ENCODE measurements at regions not wholly inside any gene's neighbourhood (a gene's known extent, or its start where the extent isn't known, plus 50 kb on each side); places are given as distances from the start of the nearest gene placed in this dataset.

DNA sequence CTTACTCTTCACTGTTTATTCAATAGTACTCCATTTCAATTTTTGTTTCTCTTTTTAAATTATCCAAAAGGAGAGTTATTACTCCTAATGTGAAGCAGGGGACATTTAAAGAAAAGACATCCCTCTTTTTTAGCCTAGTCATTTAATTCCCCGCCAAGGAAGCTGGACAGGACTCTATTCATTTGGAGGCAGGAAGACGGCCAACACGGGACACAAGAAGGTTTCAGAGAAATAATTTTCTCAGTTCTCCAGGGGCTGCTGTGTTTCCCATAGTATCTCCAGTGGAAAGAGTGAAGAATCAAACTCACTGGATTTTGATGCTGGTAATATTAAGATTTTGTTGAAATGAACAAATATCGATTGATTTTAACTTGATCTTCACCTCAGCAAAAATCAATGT is 833.7 kb downstream of the ROBO2 start:
- Mint-ChIP-seq H3K4me3 (no peak overlapping the region), H3K36me3 (ENCODE audit: insufficient read depth in 1 of 3, low read depth in 3 of 3) (no peaks in the 10 kb centered on the region), H3K27me3 (ENCODE audit: low read depth) (no peaks in the 10 kb centered on the region), H3K4me1 (no peaks in the 10 kb centered on the region; a peak in 1 of 4 replicates), H3K27ac (no peak overlapping the region), H3K9me3 (peaks cover 2 to 4% of the 10 kb centered on the region in 2 experiments; a peak in 3 of 5 replicates)
- Histone ChIP-seq H2AK5ac (ENCODE audit: insufficient read length, low read length) (no peak overlapping the region), H2BK12ac (ENCODE audit: insufficient read length, low read depth, low read length) (no peak overlapping the region), H3K4me1 (ENCODE audit: insufficient read depth, low read length) (no peaks in the 10 kb centered on the region), H3K9me3 (ENCODE audit: control insufficient read depth, low read depth, low read length) (no peaks in the 10 kb centered on the region), H3K23me2 (ENCODE audit: insufficient read length, low read depth, low read length, poor library complexity, severe bottlenecking) (no peaks in the 10 kb centered on the region), H3K79me2 (ENCODE audit: insufficient read depth, low read length) (no peaks in the 10 kb centered on the region), H2BK120ac (ENCODE audit: low read depth, low read length, poor library complexity, severe bottlenecking) (no peak overlapping the region), H4K8ac (replicated peaks; ENCODE audit: insufficient read length, low read depth, low read length) (no peak overlapping the region), H2BK15ac (ENCODE audit: low read depth, low read length) (no peak overlapping the region), H3K14ac (ENCODE audit: insufficient read depth, low read length) (no peak overlapping the region), H3K23ac (ENCODE audit: insufficient read length, low read depth, low read length) (no peak overlapping the region), H4K91ac (ENCODE audit: insufficient read length, low read depth, low read length) (no peak overlapping the region), H3K27me3 (ENCODE audit: insufficient read depth, low read length) (no peaks in the 10 kb centered on the region), H3K4ac (ENCODE audit: low read depth, low read length) (no peak overlapping the region), H3T11ph (ENCODE audit: low read length) (no peak overlapping the region), H2BK20ac (ENCODE audit: low read depth, low read length, poor library complexity, severe bottlenecking) (no peak overlapping the region), H3K56ac (ENCODE audit: insufficient read length, low read depth, low read length) (no peak overlapping the region), H4K5ac (ENCODE audit: insufficient read length, low read depth, low read length) (no peak overlapping the region), H3K4me2 (ENCODE audit: insufficient read depth, insufficient read length, low read length) (no peak overlapping the region), H4K20me1 (ENCODE audit: control insufficient read depth, insufficient read depth, insufficient read length) (no peaks in the 10 kb centered on the region), H2BK5ac (ENCODE audit: insufficient read length, low read length) (no peak overlapping the region), H2AFZ (ENCODE audit: low read length) (no peak overlapping the region), H3K79me1 (ENCODE audit: insufficient read depth, low read depth, low read length, poor library complexity, severe bottlenecking) (no peaks in the 10 kb centered on the region), H3K18ac (ENCODE audit: insufficient read length, low read depth, low read length) (no peak overlapping the region), H3K27ac (ENCODE audit: insufficient read length, low read depth, low read length) (no peak overlapping the region), H3K9ac (ENCODE audit: extremely low read depth, insufficient read length, low read length) (no peak overlapping the region)
- no CpG with 5 or more reads among the region's 4 CpGs for WGBS (ENCODE audit: extremely low coverage, insufficient read length, low lambda C conversion rate)
- TF ChIP-seq, protein P1, sequence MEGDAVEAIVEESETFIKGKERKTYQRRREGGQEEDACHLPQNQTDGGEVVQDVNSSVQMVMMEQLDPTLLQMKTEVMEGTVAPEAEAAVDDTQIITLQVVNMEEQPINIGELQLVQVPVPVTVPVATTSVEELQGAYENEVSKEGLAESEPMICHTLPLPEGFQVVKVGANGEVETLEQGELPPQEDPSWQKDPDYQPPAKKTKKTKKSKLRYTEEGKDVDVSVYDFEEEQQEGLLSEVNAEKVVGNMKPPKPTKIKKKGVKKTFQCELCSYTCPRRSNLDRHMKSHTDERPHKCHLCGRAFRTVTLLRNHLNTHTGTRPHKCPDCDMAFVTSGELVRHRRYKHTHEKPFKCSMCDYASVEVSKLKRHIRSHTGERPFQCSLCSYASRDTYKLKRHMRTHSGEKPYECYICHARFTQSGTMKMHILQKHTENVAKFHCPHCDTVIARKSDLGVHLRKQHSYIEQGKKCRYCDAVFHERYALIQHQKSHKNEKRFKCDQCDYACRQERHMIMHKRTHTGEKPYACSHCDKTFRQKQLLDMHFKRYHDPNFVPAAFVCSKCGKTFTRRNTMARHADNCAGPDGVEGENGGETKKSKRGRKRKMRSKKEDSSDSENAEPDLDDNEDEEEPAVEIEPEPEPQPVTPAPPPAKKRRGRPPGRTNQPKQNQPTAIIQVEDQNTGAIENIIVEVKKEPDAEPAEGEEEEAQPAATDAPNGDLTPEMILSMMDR (conservative IDR thresholded peaks at IDR 0.05), result no peak
- no peak for DNase-seq
